Caco-2 (cell line): ENCODE measurements at regions not wholly inside any gene's neighbourhood (a gene's known extent, or its start where the extent isn't known, plus 50 kb on each side); places are given as distances from the start of the nearest gene placed in this dataset.

Source experiments
- BruUV-seq: library from RNA; stranded (reverse); fragments of 400-500 nt; replicated peaks from 2 replicates; lab custom pipeline; 2021; lab: Mats Ljungman, UMichigan
- CTCF ChIA-PET: fragments of 300-600 bp; sonication (Branson Sonifier 250); formaldehyde crosslinking; loops from one replicate; lab custom pipeline; 2022; ENCODE audit warnings: antibody characterized with exemption; lab: Charles Lee
- POLR2A ChIA-PET: fragments of 300-600 bp; sonication (Branson Sonifier 250); formaldehyde crosslinking; loops from one replicate; lab custom pipeline; 2022; ENCODE audit warnings: antibody characterized with exemption; lab: Charles Lee
- DNase-seq, 2 experiments: peaks; one replicate each; pipeline versions ENCODE4 v3.0.0 to v3.0.0-alpha.2; 2020 to 2022
- H3K27me3 ChIP-seq: replicated peaks from 2 replicates; pipeline ENCODE4 v1.6.0; 2011; ENCODE audit warnings: low read length; ENCODE audit not compliant: control insufficient read depth, insufficient read depth
- H3K36me3 ChIP-seq: 2 replicates; pipeline ENCODE4 v1.5.1; 2011; ENCODE audit warnings: low read length; ENCODE audit not compliant: control insufficient read depth, insufficient read depth
- H3K4me1 ChIP-seq: fragments of 250-450 bp; sonication (Bioruptor Pico); 2 replicates; pipeline ENCODE4 v1.5.1; 2020; ENCODE audit warnings: mild to moderate bottlenecking
- H3K4me3 ChIP-seq: 2 replicates; pipeline ENCODE4 v1.5.1; 2011; ENCODE audit warnings: low read depth, mild to moderate bottlenecking, control low read depth, low read length
- H3K9me3 ChIP-seq: fragments of 250-450 bp; sonication (Bioruptor Pico); 2 replicates; pipeline ENCODE4 v1.5.1; 2020; ENCODE audit warnings: mild to moderate bottlenecking, moderate library complexity
- H3K27ac Mint-ChIP-seq: one replicate; pipeline ENCODE4 v1.8.0; 2022; ENCODE audit warnings: mixed read lengths; ENCODE audit not compliant: unreplicated experiment
- H3K27me3 Mint-ChIP-seq: one replicate; pipeline ENCODE4 v1.8.0; 2022; ENCODE audit warnings: mixed read lengths; ENCODE audit not compliant: insufficient read depth, unreplicated experiment
- H3K36me3 Mint-ChIP-seq: one replicate; pipeline ENCODE4 v1.8.0; 2022; ENCODE audit warnings: mild to moderate bottlenecking, mixed read lengths; ENCODE audit not compliant: insufficient read depth, unreplicated experiment
- H3K4me1 Mint-ChIP-seq: one replicate; pipeline ENCODE4 v1.8.0; 2022; ENCODE audit warnings: low read depth, mixed read lengths; ENCODE audit not compliant: unreplicated experiment
- H3K4me3 Mint-ChIP-seq: one replicate; pipeline ENCODE4 v1.8.0; 2022; ENCODE audit warnings: mild to moderate bottlenecking, moderate library complexity, mixed read lengths; ENCODE audit not compliant: unreplicated experiment
- H3K9me3 Mint-ChIP-seq: one replicate; pipeline ENCODE4 v1.8.0; 2022; ENCODE audit warnings: mixed read lengths; ENCODE audit not compliant: unreplicated experiment
- intact Hi-C: fragments of 100-400 bp; cut with micrococcal nuclease; formaldehyde crosslinking; loops from one replicate; pipeline ENCODE4 v1.10.0; 2022; ENCODE audit not compliant: unreplicated experiment
- TF ChIP-seq, protein P1 (sequence below), 2 experiments: fragments of 200-600 bp in 1 of 2; IDR thresholded peaks; 1 replicate in 1 of 2; 2 replicates in 1 of 2; pipeline versions ENCODE4 v1.5.1 to v1.8.0; 2011 to 2022; ENCODE audit warnings: antibody characterized with exemption in 1 of 2, control low read depth in 1 of 2, inconsistent platforms in 1 of 2, low read depth in 1 of 2, low read length in 1 of 2, mild to moderate bottlenecking in 1 of 2, moderate library complexity in 1 of 2; ENCODE audit not compliant: insufficient read depth in 1 of 2, severe bottlenecking in 1 of 2, unreplicated experiment in 1 of 2

DNA sequence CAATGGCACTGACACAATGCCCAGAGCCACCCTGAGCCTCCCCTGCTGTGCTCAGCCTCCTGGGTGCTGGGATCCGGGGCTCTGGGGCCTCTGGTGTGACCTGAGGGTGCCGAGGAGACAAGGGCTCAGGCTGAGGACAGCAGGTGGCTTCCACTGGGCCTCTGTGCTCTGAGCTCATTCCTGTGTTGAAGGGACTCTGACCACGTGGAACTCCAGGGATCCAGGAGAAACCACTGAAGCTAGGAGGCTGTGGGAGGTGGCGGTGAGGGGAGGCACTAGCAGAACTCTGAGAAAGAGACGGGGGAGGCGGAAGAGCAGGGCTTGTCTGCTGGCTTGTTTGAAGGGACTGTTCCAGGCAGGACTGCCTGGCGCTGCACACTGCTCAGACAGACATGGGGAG lies 318.7 kb upstream of the IRX1 start:
- BruUV-seq = no TSS peak
- ChIA-PET CTCF (no interaction called here), POLR2A (no interaction called here)
- H3K27me3 ChIP-seq = no peaks in the 10 kb centered on the region
- Mint-ChIP-seq H3K27ac (no peak overlapping the region), H3K9me3 (peaks cover 5% of the 10 kb centered on the region), H3K36me3 (no peaks in the 10 kb centered on the region), H3K4me1 (no peaks in the 10 kb centered on the region), H3K27me3 (no peaks in the 10 kb centered on the region), H3K4me3 (no peak overlapping the region)
- H3K4me1 ChIP-seq = no peaks in the 10 kb centered on the region
- TF ChIP-seq, protein P1, sequence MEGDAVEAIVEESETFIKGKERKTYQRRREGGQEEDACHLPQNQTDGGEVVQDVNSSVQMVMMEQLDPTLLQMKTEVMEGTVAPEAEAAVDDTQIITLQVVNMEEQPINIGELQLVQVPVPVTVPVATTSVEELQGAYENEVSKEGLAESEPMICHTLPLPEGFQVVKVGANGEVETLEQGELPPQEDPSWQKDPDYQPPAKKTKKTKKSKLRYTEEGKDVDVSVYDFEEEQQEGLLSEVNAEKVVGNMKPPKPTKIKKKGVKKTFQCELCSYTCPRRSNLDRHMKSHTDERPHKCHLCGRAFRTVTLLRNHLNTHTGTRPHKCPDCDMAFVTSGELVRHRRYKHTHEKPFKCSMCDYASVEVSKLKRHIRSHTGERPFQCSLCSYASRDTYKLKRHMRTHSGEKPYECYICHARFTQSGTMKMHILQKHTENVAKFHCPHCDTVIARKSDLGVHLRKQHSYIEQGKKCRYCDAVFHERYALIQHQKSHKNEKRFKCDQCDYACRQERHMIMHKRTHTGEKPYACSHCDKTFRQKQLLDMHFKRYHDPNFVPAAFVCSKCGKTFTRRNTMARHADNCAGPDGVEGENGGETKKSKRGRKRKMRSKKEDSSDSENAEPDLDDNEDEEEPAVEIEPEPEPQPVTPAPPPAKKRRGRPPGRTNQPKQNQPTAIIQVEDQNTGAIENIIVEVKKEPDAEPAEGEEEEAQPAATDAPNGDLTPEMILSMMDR (IDR thresholded peaks at IDR 0.05; ENCODE audit: insufficient read depth in 1 of 2, low read depth in 1 of 2, low read length in 1 of 2, severe bottlenecking in 1 of 2, unreplicated experiment in 1 of 2) = no peak
- H3K9me3 ChIP-seq = no peaks in the 10 kb centered on the region
- no peak overlapping the region for H3K4me3 ChIP-seq
- no peaks in the 10 kb centered on the region for H3K36me3 ChIP-seq
- no peak for DNase-seq
- intact Hi-C loops = no loop called here

DNA sequence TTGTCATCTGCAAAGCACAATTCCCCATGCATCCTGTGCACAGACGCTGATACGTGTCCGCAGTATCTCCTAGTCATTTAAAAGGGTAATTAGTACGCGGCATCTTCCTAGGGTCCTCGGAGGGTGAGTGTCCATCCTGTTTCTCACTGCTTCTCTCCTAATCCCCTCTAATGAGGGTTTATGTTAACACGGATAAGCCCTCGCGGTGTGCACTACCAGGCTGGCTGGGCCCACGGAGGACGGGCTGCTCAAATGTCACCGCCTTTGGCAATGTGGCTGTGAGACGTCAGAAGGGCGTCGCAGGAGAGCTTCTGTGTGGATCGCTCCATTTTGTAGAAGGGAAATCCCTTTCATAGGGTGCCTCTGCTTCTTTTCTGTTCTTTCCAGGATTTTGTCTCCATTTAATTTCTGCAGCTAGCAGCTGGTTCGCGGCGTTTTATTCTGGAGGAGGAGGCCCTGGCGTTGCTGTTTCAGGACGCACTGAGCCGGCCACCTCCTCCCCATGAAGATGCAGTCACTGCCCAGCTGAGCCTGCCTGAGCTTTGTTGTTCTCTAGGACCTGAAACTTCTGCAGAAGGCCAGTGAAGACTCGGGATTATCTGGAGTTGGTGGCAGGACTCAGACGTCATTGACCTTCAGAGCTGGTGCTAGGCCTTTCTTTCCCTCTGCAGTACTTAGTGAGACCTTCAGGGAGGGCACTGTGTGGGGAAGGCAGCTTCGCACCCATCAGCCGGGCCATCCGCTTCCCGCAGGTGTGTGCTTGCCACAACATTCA lies 326.1 kb upstream of the IRX1 start:
- ChIA-PET CTCF (no interaction called here), POLR2A (no interaction called here)
- H3K36me3 Mint-ChIP-seq = no peaks in the 10 kb centered on the region
- no peaks in the 10 kb centered on the region for H3K27me3 Mint-ChIP-seq
- no peak overlapping the region for H3K27ac Mint-ChIP-seq
- no peaks in the 10 kb centered on the region for H3K4me1 Mint-ChIP-seq
- Histone ChIP-seq H3K27me3 (no peaks in the 10 kb centered on the region), H3K4me1 (no peaks in the 10 kb centered on the region), H3K36me3 (no peaks in the 10 kb centered on the region), H3K4me3 (no peak overlapping the region), H3K9me3 (no peaks in the 10 kb centered on the region)
- intact Hi-C loops = no loop called here
- TF ChIP-seq, protein P1 (IDR thresholded peaks at IDR 0.05; ENCODE audit: insufficient read depth in 1 of 2, low read depth in 1 of 2, low read length in 1 of 2, severe bottlenecking in 1 of 2, unreplicated experiment in 1 of 2) = no peak
- H3K4me3 Mint-ChIP-seq = no peak overlapping the region
- H3K9me3 Mint-ChIP-seq = no peaks in the 10 kb centered on the region
- no peak for DNase-seq
- BruUV-seq = no TSS peak

DNA sequence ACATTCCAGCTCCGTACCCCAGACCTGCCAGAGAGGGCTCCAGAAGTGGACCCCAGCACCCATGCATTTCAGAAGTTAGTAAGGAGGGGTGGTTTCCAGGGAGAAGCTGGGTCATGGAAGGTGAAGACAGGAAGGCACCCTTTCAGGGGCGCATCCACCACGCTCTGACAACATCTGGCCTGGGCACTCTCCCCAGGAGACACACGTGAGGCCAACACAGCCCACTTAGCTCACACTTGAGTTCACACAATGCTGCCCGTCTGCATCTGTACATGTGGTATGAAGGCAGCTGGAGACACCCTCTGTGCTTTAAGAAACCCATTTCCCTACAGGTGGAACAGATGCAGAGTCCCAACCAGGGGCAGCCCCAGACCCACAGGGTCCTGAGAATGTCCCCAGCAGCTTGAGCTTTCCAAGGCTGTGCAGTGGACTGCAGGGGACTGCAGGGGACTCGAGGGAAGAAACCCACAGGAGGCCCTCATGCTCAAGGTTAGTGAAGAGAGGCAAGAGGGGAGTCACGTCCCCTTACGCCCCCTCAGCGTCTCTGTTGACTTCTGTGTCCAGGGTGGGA lies 326.8 kb upstream of the IRX1 start:
- H3K27me3 Mint-ChIP-seq = no peaks in the 10 kb centered on the region
- BruUV-seq = no TSS peak
- no peak for DNase-seq
- H3K27ac Mint-ChIP-seq = no peak overlapping the region
- Histone ChIP-seq H3K4me3 (no peak overlapping the region), H3K36me3 (no peaks in the 10 kb centered on the region), H3K27me3 (no peaks in the 10 kb centered on the region), H3K4me1 (no peaks in the 10 kb centered on the region), H3K9me3 (no peaks in the 10 kb centered on the region)
- TF ChIP-seq, protein P1 (IDR thresholded peaks at IDR 0.05; ENCODE audit: insufficient read depth in 1 of 2, low read depth in 1 of 2, low read length in 1 of 2, severe bottlenecking in 1 of 2, unreplicated experiment in 1 of 2) = no peak
- H3K36me3 Mint-ChIP-seq = no peaks in the 10 kb centered on the region
- intact Hi-C loops = no loop called here
- H3K4me1 Mint-ChIP-seq = no peaks in the 10 kb centered on the region
- ChIA-PET CTCF (no interaction called here), POLR2A (no interaction called here)
- H3K4me3 Mint-ChIP-seq = no peak overlapping the region
- no peaks in the 10 kb centered on the region for H3K9me3 Mint-ChIP-seq
